CD4-positive, alpha-beta T cell (primary cell): ENCODE measurements at regions not wholly inside any gene's neighbourhood (a gene's known extent, or its start where the extent isn't known, plus 50 kb on each side); places are given as distances from the start of the nearest gene placed in this dataset.

Source experiments
- ATAC-seq: fragments of 200-7000 bp; cut with Tn5 transposase; one replicate; pipeline ENCODE4 v1.10.0; 2022; ENCODE audit warnings: mild to moderate bottlenecking; ENCODE audit not compliant: poor library complexity
- CTCF ChIA-PET: fragments of 350-600 bp; sonication (Branson Sonifier 250); formaldehyde crosslinking; loops from one replicate; lab custom pipeline; 2021; ENCODE audit warnings: antibody characterized with exemption, inconsistent platforms; lab: Charles Lee
- POLR2A ChIA-PET: fragments of 350-600 bp; sonication (Branson Sonifier 250); formaldehyde crosslinking; loops from one replicate; lab custom pipeline; 2021; ENCODE audit warnings: antibody characterized with exemption, inconsistent platforms; lab: Charles Lee
- DNase-seq, 14 experiments: peaks; one replicate each; pipeline ENCODE4 v3.0.0-alpha.2; 2013 to 2020; ENCODE audit warnings: mixed read lengths in 2 of 14
- H3K27ac ChIP-seq, 2 donors: one replicate each; pipeline versions ENCODE4 v1.5.1 to v1.7.0; 2013; ENCODE audit warnings: low read length in 2 of 2, low read depth in 1 of 2, mild to moderate bottlenecking in 1 of 2
- H3K27me3 ChIP-seq, 2 experiments: 1 replicate in 1 of 2; 2 replicates in 1 of 2; pipeline versions ENCODE4 v1.6.1 to v1.7.0; 2013; ENCODE audit warnings: low read length in 2 of 2, control low read depth in 1 of 2, mild to moderate bottlenecking in 1 of 2, moderate library complexity in 1 of 2; ENCODE audit not compliant: insufficient read depth in 2 of 2, control insufficient read depth in 1 of 2
- H3K36me3 ChIP-seq: one replicate; pipeline ENCODE4 v1.6.1; 2013; ENCODE audit warnings: low read length, control low read depth; ENCODE audit not compliant: insufficient read depth
- H3K4me1 ChIP-seq: one replicate; pipeline ENCODE4 v1.6.1; 2013; ENCODE audit warnings: low read length, control low read depth; ENCODE audit not compliant: insufficient read depth
- H3K4me3 ChIP-seq: one replicate; pipeline ENCODE4 v1.5.1; 2013; ENCODE audit warnings: mild to moderate bottlenecking, low read length, moderate library complexity
- H3K9me3 ChIP-seq, 2 experiments: 1 replicate in 1 of 2; 2 replicates in 1 of 2; pipeline versions ENCODE4 v1.6.1 to v1.7.0; 2013; ENCODE audit warnings: low read length in 2 of 2, mild to moderate bottlenecking in 2 of 2, control low read depth in 1 of 2, moderate library complexity in 1 of 2; ENCODE audit not compliant: control insufficient read depth in 1 of 2, insufficient read depth in 1 of 2
- H3K27ac Mint-ChIP-seq: one replicate; pipeline ENCODE4 v1.8.0; 2020; ENCODE audit warnings: mixed read lengths
- H3K27me3 Mint-ChIP-seq: one replicate; pipeline ENCODE4 v1.8.0; 2021; ENCODE audit warnings: mixed read lengths
- H3K36me3 Mint-ChIP-seq: one replicate; pipeline ENCODE4 v1.8.0; 2021; ENCODE audit warnings: low read depth, mixed read lengths
- H3K4me1 Mint-ChIP-seq: one replicate; pipeline ENCODE4 v1.8.0; 2021; ENCODE audit warnings: low read depth, mixed read lengths
- H3K4me3 Mint-ChIP-seq: one replicate; pipeline ENCODE4 v1.8.0; 2020; ENCODE audit warnings: mild to moderate bottlenecking, mixed read lengths
- H3K9me3 Mint-ChIP-seq: one replicate; pipeline ENCODE4 v1.8.0; 2020; ENCODE audit warnings: mixed read lengths
- CTCF ChIP-seq: fragments of 200-600 bp; IDR thresholded peaks from one replicate; pipeline ENCODE4 v1.8.0; 2022; ENCODE audit warnings: antibody characterized with exemption, mild to moderate bottlenecking
- intact Hi-C, 2 experiments: fragments of 100-400 bp; cut with DNase I in 1 of 2; cut with micrococcal nuclease in 1 of 2; formaldehyde crosslinking; loops; one replicate each; pipeline versions ENCODE4 v1.15.1 to v1.9.0; 2023 to 2025; cut with DNase I, micrococcal nuclease

DNA sequence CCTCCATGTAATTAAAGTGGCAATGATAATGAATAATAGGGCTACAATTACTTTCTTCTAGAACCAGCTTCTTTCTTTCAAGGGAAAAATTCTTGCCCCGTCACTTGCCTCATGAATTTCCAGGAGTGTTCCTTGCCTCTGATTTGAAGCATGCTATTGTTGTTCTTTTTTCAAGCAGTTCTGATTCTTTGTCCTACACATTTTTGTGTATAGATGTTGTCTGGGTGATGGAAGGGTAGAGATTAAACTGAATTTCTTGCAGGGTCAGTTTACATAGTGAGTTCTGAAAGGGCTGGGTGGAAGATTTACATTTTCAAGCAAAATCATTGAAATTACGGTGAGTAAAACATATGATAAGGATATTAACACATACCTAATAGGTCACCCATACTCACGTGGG, 107.0 kb upstream of the TENM3 start:
- no peaks in the 10 kb centered on the region for H3K4me1 Mint-ChIP-seq
- H3K9me3 Mint-ChIP-seq: no peaks in the 10 kb centered on the region
- Histone ChIP-seq H3K36me3 (no peaks in the 10 kb centered on the region), H3K27me3 (peaks cover 12 to 14% of the 10 kb centered on the region in 2 experiments), H3K27ac (no peak overlapping the region), H3K4me1 (peaks cover 2% of the 10 kb centered on the region), H3K4me3 (no peak overlapping the region), H3K9me3 (peaks cover 0 to 10% of the 10 kb centered on the region in 2 experiments)
- no peak for TF ChIP-seq CTCF
- H3K27me3 Mint-ChIP-seq: peaks cover 47% of the 10 kb centered on the region
- H3K4me3 Mint-ChIP-seq: no peak overlapping the region
- ChIA-PET CTCF (no interaction called here), POLR2A (no interaction called here)
- DNase-seq: no peak
- ATAC-seq: no peak
- no peak overlapping the region for H3K27ac Mint-ChIP-seq
- H3K36me3 Mint-ChIP-seq: no peaks in the 10 kb centered on the region
- intact Hi-C loops: no loop called here

DNA sequence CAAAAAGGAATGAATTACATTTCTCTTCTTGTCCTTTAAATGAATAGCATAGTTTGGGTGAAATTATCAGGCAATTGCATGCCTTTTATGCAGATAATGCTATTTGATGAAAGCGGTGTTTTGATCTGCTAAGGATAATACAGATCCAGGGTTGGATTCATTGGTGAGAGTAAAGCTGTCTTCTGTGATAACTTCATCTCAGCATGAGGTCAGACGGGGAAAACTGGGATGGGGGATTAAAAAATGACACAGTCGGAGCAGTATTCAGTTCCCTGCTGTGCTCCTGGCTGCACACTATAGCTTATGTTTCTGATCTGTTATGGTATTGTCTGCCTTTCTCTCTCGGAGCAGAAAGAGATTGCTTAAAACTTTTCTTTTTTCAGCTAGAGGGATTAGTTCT, 105.9 kb upstream of the TENM3 start:
- no peak overlapping the region for H3K4me3 ChIP-seq
- peaks cover 2% of the 10 kb centered on the region for H3K4me1 ChIP-seq
- no peak overlapping the region for H3K4me3 Mint-ChIP-seq
- peaks cover 4% of the 10 kb centered on the region for H3K4me1 Mint-ChIP-seq
- peaks cover 58% of the 10 kb centered on the region for H3K27me3 Mint-ChIP-seq
- H3K27ac ChIP-seq: no peak overlapping the region
- no peaks in the 10 kb centered on the region for H3K36me3 ChIP-seq
- DNase-seq: no peak
- CTCF ChIA-PET: no interaction called here
- H3K27me3 ChIP-seq: peaks cover 22 to 25% of the 10 kb centered on the region in 2 experiments
- no peak overlapping the region for H3K27ac Mint-ChIP-seq
- no peak for ATAC-seq
- intact Hi-C loops: no loop called here
- no peak for TF ChIP-seq CTCF
- POLR2A ChIA-PET: no interaction called here
- peaks cover 0 to 17% of the 10 kb centered on the region in 2 experiments for H3K9me3 ChIP-seq
- H3K9me3 Mint-ChIP-seq: no peaks in the 10 kb centered on the region
- H3K36me3 Mint-ChIP-seq: no peaks in the 10 kb centered on the region

DNA sequence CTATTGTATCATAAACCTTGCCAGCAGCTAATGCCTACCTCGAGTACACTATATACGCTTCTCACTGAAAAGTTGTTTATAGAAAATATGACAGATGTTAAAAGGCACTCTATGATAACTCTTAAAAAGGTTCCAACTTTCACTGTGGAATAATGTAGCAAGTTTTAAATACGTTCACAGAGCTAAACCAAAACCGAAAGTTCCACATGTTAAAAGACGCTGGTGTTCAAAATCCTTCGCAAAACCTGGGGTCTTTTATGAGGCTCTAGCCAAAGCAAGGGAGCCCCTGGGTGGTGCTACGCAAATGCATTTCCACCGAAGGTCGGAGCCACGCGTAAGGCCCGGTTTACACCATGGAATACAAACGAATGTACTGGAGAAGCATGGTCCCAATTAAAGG, 103.7 kb upstream of the TENM3 start:
- H3K27ac Mint-ChIP-seq: no peak overlapping the region
- H3K27ac ChIP-seq: no peak overlapping the region
- peaks cover 38 to 41% of the 10 kb centered on the region in 2 experiments for H3K27me3 ChIP-seq
- no peaks in the 10 kb centered on the region for H3K9me3 Mint-ChIP-seq
- no peaks in the 10 kb centered on the region for H3K36me3 ChIP-seq
- POLR2A ChIA-PET: no interaction called here
- intact Hi-C loops: no loop called here
- TF ChIP-seq CTCF: no peak
- H3K4me3 ChIP-seq: no peak overlapping the region
- no peaks in the 10 kb centered on the region for H3K36me3 Mint-ChIP-seq
- DNase-seq (no peak), ATAC-seq (no peak)
- H3K9me3 ChIP-seq: peaks cover 0 to 34% of the 10 kb centered on the region in 2 experiments
- CTCF ChIA-PET: no interaction called here
- H3K4me1 Mint-ChIP-seq: peaks cover 4% of the 10 kb centered on the region
- H3K27me3 Mint-ChIP-seq: peaks cover 70% of the 10 kb centered on the region
- H3K4me3 Mint-ChIP-seq: no peak overlapping the region
- peaks cover 10% of the 10 kb centered on the region for H3K4me1 ChIP-seq
